Fibroblast of mammary gland (primary cell): ENCODE measurements at regions not wholly inside any gene's neighbourhood (a gene's known extent, or its start where the extent isn't known, plus 50 kb on each side); places are given as distances from the start of the nearest gene placed in this dataset.

Experiments
- DNase-seq: peaks from one replicate; pipeline ENCODE4 v3.0.0-alpha.2; 2010; ENCODE audit warnings: low read depth
- H3K4me3 ChIP-seq: 2 replicates; pipeline ENCODE4 v1.5.1; 2011; ENCODE audit warnings: low read depth, mild to moderate bottlenecking, low read length, moderate library complexity; ENCODE audit not compliant: control insufficient read depth
- CTCF ChIP-seq: conservative IDR thresholded peaks from 2 replicates; pipeline ENCODE4 v1.5.1; 2011; ENCODE audit warnings: low read depth, low read length, inconsistent platforms; ENCODE audit not compliant: control insufficient read depth, insufficient read depth

DNA sequence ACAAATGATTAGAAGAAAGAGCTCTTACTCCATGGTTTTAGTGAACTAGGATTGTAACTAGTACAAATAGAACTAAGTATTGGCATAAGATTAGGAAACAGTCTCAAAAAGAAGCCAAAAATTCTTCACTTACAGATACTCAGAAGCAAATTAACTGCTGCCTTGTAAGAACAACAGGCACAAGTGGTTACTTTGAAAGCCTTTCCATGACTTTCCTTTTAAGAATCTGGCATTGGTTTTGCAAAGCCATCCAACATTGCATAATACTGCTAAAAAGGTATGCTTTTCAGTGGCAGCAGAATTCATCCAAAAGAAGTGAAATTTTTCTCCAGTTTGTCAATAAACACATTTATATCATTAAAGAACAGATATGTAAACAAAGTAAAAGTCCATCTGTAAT is 126.8 kb upstream of the ODAD2 start:
- TF ChIP-seq CTCF, result no peak

GRCh38 chr10:28120795-28121194 is 121.9 kb upstream of the ODAD2 start:
- H3K4me3 ChIP-seq, result no peak overlapping the region
- no peak for TF ChIP-seq CTCF
- no peak for DNase-seq

More for the DNA sequence above, 126.8 kb upstream of the ODAD2 start:
- no peak overlapping the region for H3K4me3 ChIP-seq
- peak; percentile 57 for DNase-seq

DNA sequence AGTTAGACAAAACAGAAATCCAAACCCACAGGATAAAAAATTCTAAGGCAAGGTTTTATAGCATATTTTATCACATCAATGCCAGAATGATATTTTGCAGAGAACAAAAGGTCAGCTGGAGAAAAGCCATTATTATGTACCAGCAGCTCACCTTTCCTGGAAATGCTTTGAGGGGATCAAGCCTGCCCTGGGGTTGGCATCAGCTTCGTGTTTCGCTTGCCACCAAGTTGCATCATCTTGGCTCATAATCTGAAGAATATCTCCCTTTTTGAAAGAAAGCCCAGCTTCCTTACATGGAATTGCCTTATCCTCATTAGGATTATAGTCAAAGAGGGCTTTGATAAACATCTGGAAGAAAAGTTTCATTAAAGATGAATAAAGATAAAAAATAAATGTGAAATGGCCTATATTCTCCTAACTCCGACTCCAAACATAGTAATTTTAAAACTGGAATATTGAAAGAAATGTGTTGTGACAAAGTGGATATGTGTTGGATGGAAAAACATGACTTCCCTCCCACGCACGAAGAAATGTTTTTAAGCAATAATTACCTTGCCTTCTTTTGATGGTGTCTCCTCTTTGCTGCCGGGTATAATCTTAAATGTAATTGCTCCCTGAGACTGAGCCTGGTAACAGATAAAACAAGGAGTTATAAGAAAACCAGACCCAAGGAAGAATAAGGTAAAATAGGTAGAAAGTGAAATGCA is 121.3 kb upstream of the ODAD2 start:
- no peak for TF ChIP-seq CTCF
- DNase-seq, result no peak
- H3K4me3 ChIP-seq, result no peak overlapping the region

DNA sequence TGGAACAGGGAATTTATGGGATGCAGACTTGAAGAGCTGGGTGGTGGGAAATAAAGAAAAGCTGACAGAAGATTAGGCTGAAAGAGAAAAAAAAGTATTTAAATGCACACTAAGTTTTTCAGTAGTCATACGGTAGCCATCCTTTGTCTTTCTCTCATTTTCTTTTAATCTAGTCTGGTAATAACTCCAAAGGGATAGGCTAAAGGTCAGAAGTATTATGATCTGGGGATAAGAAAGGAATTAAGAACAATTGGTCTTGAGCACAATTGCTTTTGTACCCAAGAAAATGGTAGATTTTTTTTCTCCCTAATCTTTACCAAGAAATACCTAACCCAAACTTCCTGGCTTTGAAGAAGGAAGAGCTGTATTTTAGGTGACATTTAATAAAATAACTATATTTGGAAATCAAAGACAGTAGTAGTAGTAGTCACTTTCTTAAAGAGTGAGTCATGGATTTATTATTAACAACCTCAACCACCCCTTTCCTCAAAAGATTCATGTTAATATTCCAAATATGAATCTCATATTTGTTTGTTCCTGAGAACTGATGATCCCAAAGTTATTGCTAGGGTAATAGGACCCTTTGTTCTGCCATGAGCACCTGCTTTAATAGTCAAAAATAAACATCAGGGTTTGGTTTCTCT is 120.2 kb upstream of the ODAD2 start:
- no peak for DNase-seq
- TF ChIP-seq CTCF, result no peak

DNA sequence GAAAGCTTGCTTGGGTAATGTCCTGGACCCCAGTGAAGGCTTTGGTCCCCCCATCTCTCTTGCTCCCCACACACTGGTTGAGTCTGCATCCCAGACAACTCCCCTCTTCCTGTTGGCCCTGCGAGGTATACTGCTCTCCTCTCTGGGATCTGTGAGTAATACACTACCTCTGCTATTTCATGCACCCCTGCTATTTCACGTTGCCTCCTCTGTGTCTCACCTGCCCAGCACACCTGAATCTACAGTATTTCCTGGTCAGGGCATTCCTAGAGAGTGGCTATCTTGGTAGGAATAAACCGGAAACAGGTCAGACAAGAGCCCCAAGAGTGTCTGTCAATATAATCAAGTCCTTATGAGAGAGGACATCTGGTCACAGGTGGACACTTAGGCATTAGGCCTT is 114.3 kb upstream of the ODAD2 start:
- no peak overlapping the region for H3K4me3 ChIP-seq
- TF ChIP-seq CTCF, result no peak
- no peak for DNase-seq

More for the DNA sequence above, 120.2 kb upstream of the ODAD2 start:
- no peak overlapping the region for H3K4me3 ChIP-seq

- DNase-seq, result peak; percentile 57
- H3K4me3 ChIP-seq, result no peak overlapping the region
- no peak for TF ChIP-seq CTCF
Measured at GRCh38 chr10:28111712-28112111, 112.8 kb upstream of the ODAD2 start.
